NT2/D1 (cell line): ENCODE measurements at regions not wholly inside any gene's neighbourhood (a gene's known extent, or its start where the extent isn't known, plus 50 kb on each side); places are given as distances from the start of the nearest gene placed in this dataset.
"Not testable (repeated sequence)": the region's sequence is repeated elsewhere in the genome, so short reads cannot be mapped to it uniquely, and the experiment has no call there.

Source experiments
- DNase-seq: peaks from one replicate; pipeline ENCODE4 v3.0.0-alpha.2; 2011; ENCODE audit warnings: low read depth, low spot score
- H3K27me3 ChIP-seq: 2 replicates; pipeline ENCODE4 v1.6.0; 2011; ENCODE audit warnings: mild to moderate bottlenecking; ENCODE audit not compliant: insufficient read length, insufficient read depth
- H3K36me3 ChIP-seq: 2 replicates; pipeline ENCODE4 v1.6.1; 2011; ENCODE audit warnings: mild to moderate bottlenecking, low read length, mixed read lengths; ENCODE audit not compliant: insufficient read depth, insufficient read length
- H3K4me1 ChIP-seq: 2 replicates; pipeline ENCODE4 v1.5.1; 2011; ENCODE audit not compliant: insufficient read depth, insufficient read length
- H3K4me3 ChIP-seq: 2 replicates; pipeline ENCODE4 v1.5.1; 2011; ENCODE audit warnings: low read depth; ENCODE audit not compliant: insufficient read length
- H3K9ac ChIP-seq: 2 replicates; pipeline ENCODE4 v1.6.0; 2011; ENCODE audit warnings: low read depth; ENCODE audit not compliant: insufficient read length
- H3K9me3 ChIP-seq: 2 replicates; pipeline ENCODE4 v1.5.1; 2011; ENCODE audit warnings: mild to moderate bottlenecking, low read length; ENCODE audit not compliant: insufficient read depth
- SUZ12 ChIP-seq: IDR thresholded peaks from 2 replicates; pipeline ENCODE4 v1.6.1; 2011; ENCODE audit not compliant: insufficient read length, insufficient read depth; ENCODE audit errors: extremely low read depth
- YY1 ChIP-seq: IDR thresholded peaks from 2 replicates; pipeline ENCODE4 v1.6.1; 2011; ENCODE audit not compliant: insufficient read length, insufficient read depth
- ZNF274 ChIP-seq: IDR thresholded peaks from 2 replicates; pipeline ENCODE4 v1.6.1; 2011; ENCODE audit warnings: mild to moderate bottlenecking, low read depth, low read length

GRCh38 chr9:17083258-17083657 is 51.6 kb upstream of the CNTLN start:
- Histone ChIP-seq H3K36me3 (no peaks in the 10 kb centered on the region), H3K9ac (no peak overlapping the region), H3K27me3 (no peaks in the 10 kb centered on the region), H3K4me3 (no peak overlapping the region), H3K4me1 (peaks cover 4% of the 10 kb centered on the region), H3K9me3 (no peaks in the 10 kb centered on the region)
- DNase-seq = no peak
- TF ChIP-seq SUZ12 (no peak), YY1 (no peak), ZNF274 (no peak)

DNA sequence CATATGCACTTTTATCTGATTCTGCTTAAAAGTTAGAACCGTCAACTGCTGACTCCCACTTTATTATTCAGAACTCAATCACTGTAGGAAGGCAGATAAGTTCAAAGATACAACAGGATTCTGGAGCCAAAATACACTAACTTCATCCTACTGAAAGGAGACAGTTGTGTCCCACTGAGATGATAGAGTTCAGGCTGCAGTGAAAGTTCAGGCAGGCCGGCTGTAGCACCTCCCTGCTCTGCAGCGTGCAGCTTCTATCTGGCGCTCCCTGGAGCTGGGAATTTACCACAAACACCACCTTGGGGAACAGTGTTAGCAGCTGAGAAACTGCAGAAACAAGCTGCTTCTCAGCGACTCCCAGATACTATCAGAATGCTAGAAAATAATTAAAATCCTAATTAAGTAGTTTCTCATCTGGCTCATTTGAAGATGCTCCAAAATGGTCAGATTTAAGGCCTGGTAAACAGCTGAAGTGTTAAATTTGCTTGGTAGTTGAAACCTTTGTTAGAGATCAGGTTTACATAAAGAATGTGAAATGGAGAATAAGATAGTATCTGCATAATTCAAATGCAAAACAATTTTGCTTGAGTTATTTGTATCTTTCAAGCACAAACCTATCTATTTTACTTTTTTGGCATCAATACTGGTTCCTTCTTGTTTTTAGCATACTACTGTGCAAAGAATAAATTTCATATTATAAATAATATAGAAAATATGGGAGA is 52.3 kb upstream of the CNTLN start:
- DNase-seq = peak; percentile 57
- TF ChIP-seq SUZ12 = no peak
- Histone ChIP-seq H3K9ac (no peak overlapping the region), H3K9me3 (no peaks in the 10 kb centered on the region), H3K36me3 (no peaks in the 10 kb centered on the region), H3K4me3 (no peak overlapping the region), H3K4me1 (peaks cover 4% of the 10 kb centered on the region), H3K27me3 (no peaks in the 10 kb centered on the region)

GRCh38 chr9:17081814-17082213 is 53.0 kb upstream of the CNTLN start:
- TF ChIP-seq SUZ12 (no peak), YY1 (no peak), ZNF274 (no peak)

GRCh38 chr9:17081351-17081750 is 53.5 kb upstream of the CNTLN start:
- Histone ChIP-seq H3K9me3 (no peaks in the 10 kb centered on the region), H3K4me3 (no peak overlapping the region), H3K36me3 (no peaks in the 10 kb centered on the region), H3K27me3 (no peaks in the 10 kb centered on the region), H3K9ac (no peak overlapping the region), H3K4me1 (peaks cover 4% of the 10 kb centered on the region)
- DNase-seq = no peak
- TF ChIP-seq SUZ12 (no peak), ZNF274 (no peak), YY1 (no peak)

More at GRCh38 chr9:17081814-17082213, 53.0 kb upstream of the CNTLN start:
- DNase-seq = no peak
- H3K27me3 ChIP-seq = no peaks in the 10 kb centered on the region
- H3K4me3 ChIP-seq = no peak overlapping the region
- peaks cover 4% of the 10 kb centered on the region for H3K4me1 ChIP-seq
- H3K36me3 ChIP-seq = no peaks in the 10 kb centered on the region
- H3K9me3 ChIP-seq = no peaks in the 10 kb centered on the region
- H3K9ac ChIP-seq = no peak overlapping the region

DNA sequence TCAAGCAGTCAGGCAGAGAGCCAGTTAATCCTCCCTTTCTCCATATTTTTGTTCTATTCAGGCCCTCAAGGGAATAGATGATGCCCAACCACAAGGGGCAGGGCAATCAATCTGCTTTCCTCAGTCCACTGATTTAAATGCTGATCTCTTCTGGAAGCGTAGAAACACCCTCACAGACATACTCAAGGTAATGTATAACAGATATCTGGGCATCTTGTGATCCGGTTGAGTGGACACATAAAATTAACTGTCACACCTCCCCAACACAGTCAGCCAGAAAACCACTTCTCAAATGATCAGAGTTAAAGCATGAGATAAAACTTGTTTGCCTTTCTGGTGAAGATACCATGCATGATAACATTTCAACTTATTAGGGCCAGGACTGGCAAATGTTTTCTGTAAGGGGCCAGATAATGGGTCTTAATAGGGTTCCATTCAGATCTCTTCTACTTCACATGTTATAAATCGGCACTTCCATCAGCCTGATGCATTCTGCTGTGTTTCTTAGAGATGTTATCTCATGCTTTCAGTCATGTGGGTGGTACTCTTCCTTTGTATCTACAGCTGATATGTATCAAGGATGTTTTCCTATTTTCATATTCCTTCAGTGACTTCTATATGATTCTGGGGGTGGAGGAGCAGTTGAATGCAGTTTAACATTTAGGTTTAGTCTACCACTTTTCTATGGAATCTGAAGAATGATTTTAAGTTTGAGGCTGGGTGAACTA is 58.9 kb upstream of the CNTLN start:
- H3K9me3 ChIP-seq = no peaks in the 10 kb centered on the region
- no peaks in the 10 kb centered on the region for H3K27me3 ChIP-seq
- H3K4me1 ChIP-seq = no peaks in the 10 kb centered on the region
- H3K4me3 ChIP-seq = no peak overlapping the region
- DNase-seq = no peak
- no peak overlapping the region for H3K9ac ChIP-seq
- TF ChIP-seq ZNF274 (no peak), YY1 (no peak), SUZ12 (no peak)
- no peaks in the 10 kb centered on the region for H3K36me3 ChIP-seq

DNA sequence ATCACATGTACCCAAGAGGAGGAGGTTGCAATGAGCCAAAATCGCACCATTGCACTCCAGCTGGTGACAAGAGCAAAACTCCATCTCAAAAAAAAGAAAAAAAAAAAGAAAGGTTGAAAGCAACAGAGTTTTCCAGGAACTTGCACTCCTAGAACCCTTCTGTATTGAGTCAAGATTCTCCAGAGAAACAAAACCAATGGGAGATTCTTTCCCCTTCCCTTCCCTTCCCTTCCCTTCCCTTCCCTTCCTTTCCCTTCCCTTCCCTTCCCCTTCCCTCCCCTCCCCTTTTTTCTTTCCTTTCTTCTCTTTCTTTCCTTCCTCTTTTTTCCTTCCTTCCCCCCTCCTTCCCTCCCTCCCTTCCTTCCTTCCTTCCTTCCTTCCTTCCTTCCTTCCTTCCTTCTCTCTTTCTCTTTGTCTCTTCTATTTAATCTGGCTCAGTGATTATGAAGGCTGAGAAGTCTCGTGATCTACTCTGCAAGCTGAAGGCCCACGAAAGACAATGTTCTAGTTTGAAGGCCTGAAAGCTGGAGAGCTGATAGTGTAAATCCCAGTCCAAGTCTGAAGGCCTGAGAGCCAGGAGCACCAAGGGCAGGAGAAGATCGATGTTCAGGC is 59.6 kb upstream of the CNTLN start:
- TF ChIP-seq ZNF274 (no peak), YY1 (no peak)
- H3K9ac ChIP-seq = no peak overlapping the region
- no peaks in the 10 kb centered on the region for H3K27me3 ChIP-seq
- H3K4me3 ChIP-seq = no peak overlapping the region
- no peaks in the 10 kb centered on the region for H3K4me1 ChIP-seq
- DNase-seq = no peak
- no peaks in the 10 kb centered on the region for H3K9me3 ChIP-seq
- H3K36me3 ChIP-seq = no peaks in the 10 kb centered on the region

DNA sequence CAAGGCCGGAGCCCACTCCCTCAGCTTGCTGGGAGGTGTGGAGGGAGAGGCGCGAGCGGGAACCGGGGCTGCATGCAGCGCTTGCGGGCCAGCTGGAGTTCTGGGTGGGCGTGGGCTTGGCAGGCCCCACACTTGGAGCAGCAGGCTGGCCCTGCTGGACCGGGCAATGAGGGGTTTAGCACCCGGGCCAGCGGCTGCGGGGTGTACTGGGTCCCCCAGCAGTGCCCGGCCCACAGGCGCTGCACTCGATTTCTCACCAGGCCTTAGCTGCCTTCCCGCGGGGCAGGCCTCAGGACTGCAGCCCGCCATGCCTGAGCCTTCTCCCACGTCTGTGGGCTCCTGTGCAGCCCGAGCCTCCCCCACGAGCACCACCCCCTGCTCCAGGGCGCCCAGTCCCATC is 62.3 kb upstream of the CNTLN start:
- not testable (repeated sequence) for DNase-seq, H3K4me1 ChIP-seq, H3K9me3 ChIP-seq, H3K4me3 ChIP-seq, H3K36me3 ChIP-seq, H3K27me3 ChIP-seq, H3K9ac ChIP-seq
